GM21447 (cell line): ENCODE measurements at regions not wholly inside any gene's neighbourhood (a gene's known extent, or its start where the extent isn't known, plus 50 kb on each side); places are given as distances from the start of the nearest gene placed in this dataset.

Source experiments
- ATAC-seq: cut with Tn5 transposase; IDR thresholded peaks from one replicate; pipeline ENCODE4 v1.9.1; 2021; ENCODE audit not compliant: unreplicated experiment

DNA sequence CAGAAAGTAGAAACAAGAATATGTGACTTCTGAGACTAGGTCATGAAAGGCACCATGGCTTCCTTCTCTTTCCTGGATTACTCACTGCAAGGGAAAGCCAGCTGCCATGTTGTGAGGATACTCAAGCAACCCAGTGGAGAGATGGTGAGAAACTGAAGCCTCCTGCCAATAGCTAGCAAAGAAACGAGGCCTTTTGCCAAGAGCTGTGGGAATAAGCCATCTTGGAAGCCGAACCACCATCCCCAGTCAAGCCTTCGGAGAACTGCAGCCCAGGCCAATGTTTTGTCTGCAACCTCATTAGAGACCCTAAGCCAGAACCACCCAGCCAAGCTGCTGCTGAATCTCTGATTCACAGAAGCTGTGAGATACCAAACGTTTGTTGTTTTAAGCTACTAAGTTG is 104.7 kb upstream of the CRHR1 start:
- no peak for ATAC-seq

DNA sequence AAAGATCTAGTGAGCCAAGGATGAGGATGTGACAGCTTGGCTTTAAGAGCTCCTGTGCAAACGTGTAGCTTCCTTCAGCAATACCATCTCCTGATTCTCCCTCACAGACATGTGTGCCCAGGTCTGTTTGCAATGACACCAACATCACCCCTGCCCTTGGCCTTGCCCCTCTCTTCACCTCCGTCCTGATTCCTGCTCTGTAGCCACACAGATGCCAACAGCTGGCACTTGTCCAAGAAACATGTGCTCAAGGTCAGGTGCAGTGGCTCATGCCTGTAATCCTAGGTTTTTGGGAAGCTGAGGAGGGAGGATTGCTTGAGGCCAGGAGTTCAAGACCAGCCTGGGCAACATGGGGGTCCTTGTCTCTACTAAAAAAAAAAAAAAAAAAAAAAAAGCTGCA is 103.8 kb upstream of the CRHR1 start:
- no peak for ATAC-seq

DNA sequence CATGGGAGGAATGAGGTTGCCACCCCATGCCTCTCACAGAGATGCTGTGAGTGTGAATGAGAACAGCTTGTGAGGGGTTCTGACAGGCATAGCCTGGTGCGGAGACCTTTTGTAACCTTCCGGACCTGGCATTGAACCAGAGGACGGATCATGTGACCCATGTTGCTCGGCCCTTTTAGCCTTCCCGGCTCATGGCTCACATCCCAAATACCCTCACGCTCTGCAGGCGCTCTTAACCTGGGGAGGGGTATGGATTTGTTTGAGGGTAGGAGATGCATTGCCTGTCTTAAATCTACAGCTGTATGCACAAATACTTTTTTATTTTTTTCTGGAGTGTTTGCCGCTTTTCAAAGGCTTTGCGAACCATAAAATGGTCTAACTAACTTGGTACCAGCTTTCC is 102.4 kb upstream of the CRHR1 start:
- no peak for ATAC-seq

DNA sequence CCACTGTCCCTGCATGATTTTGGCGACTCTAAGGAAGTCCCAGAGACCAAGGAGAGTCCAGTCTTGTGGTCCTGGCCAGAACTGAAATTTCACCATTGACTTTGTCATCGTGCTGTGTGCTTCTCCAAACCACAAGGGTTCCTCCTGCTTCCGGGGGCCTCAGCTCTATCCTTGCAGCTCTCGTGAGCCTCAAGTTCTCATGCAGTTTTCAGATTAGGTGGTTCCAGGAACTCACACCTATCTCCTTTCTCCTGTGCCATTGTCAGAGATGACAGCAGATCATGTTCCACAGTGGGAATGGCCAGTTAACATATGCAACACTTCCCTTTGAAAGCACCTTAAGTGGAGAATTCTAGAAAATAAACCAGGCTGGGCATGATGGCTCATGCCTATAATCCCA is 97.9 kb upstream of the CRHR1 start:
- no peak for ATAC-seq

GRCh38 chr17:45687594-45687993 is 96.5 kb upstream of the CRHR1 start:
- no peak for ATAC-seq

GRCh38 chr17:45688353-45688752 is 95.8 kb upstream of the CRHR1 start:
- ATAC-seq = no peak

GRCh38 chr17:45688820-45689219 is 95.3 kb upstream of the CRHR1 start:
- ATAC-seq = no peak

DNA sequence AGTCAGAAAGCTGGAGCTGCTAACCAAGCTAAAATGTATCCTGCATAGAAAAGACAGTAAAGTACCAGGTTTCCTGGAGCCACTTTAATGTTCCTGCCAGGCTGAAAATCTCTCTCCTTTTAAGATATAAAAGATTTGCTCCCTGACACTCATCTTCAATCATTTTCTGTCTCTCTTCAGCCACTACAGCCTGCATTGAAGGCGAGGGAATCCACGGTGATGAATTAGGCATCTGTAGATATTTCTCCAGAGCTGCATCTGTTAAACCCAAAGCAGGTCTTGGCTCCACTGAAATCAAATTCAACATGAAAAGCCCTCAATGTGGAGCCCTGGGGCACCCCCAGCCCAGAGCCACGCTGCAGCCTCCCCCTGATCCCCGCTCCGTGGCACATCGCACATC is 94.7 kb upstream of the CRHR1 start:
- ATAC-seq = no peak

GRCh38 chr17:45690625-45691275 is 93.4 kb upstream of the CRHR1 start:
- ATAC-seq = no peak

GRCh38 chr17:45692661-45693060 is 91.5 kb upstream of the CRHR1 start:
- no peak for ATAC-seq

GRCh38 chr17:45693792-45694191 is 90.3 kb upstream of the CRHR1 start:
- no peak for ATAC-seq

GRCh38 chr17:45696442-45696841 is 87.7 kb upstream of the CRHR1 start:
- ATAC-seq = no peak

- ATAC-seq = no peak
Measured at GRCh38 chr17:45697076-45697475, 87.0 kb upstream of the CRHR1 start.

DNA sequence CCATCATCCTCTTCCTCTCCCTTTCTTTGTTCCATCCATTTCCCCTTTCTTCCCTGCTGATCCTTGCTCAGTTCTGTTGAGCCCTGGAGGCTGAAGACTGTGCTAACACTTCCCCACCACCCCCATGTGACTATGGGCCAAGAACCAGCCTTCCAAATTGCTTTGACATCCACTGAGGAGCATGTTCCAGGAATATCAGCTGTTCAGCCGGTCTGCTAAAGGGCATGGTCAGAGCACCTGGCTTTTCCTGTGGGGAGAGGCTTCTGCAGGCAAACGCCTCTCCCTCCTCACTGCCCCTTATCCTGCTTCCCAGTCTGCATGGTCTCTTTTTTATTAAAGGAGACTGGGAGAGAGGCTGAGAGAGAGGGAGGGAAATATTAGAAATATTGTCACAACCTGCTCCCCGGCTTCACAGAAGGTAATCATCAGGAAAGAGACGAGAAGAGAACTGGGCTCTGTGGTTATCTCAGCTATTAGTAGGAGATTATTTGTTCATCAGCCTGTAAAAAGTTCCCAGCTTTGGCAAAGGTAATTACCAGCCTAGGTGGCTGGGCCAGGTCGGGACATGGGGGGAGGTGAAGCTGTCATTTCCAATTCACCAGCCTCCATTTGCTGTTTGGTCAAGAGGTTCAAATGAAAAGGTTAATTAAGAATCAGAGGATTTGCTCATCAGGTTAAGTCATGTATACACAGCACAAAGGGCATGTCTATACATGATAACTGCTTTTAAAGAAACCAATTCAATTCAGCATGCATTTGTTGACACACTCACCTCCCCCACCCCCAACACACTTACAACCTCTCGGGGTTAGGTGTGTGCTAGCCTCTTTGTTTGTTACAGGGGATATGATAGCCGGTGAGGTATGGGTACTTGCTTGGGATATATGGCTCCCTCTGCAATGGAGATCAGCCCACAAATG is 83.7 kb upstream of the CRHR1 start:
- ATAC-seq = no peak

GRCh38 chr17:45702666-45703266 is 81.4 kb upstream of the CRHR1 start:
- ATAC-seq = no peak

- ATAC-seq = no peak
Measured at GRCh38 chr17:45703348-45703747, 80.8 kb upstream of the CRHR1 start.

DNA sequence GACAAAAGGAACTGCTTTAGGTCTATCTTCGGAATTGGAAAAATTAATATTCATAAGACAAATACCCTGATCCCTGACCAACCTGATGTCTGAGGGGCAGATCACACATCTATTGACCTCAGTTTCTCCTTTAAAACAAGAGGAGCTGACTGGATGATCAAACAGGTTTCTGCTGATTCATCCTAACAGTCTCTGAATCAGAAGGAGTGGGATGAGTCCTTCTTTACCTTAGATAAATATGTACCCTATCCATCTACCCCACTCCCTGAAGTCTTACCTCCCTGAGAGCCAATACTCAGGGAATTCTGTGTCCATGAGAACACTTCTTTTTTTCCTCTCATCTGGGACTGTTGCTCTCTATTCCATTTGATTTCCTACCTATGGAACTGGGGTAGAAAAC is 80.3 kb upstream of the CRHR1 start:
- ATAC-seq = no peak

DNA sequence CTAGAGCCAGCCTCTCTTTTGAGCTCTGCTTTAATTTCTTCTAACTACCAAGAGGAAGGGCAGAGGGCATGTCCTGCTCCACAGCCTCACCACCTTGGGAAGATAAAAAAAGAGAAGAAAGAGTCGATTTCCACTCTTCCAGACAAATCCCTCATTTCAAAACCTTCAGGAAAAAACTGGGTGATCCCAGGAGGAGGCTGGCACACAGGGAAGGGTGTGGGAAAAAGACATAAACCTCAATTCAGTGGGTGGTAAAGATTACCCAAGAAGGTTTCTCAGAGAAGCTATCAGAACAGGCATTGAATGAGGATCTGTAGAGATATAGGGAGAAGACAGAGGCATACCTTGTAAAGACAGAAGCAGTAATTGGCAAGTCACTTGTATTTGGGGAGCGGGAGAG is 79.9 kb upstream of the CRHR1 start:
- ATAC-seq = no peak

DNA sequence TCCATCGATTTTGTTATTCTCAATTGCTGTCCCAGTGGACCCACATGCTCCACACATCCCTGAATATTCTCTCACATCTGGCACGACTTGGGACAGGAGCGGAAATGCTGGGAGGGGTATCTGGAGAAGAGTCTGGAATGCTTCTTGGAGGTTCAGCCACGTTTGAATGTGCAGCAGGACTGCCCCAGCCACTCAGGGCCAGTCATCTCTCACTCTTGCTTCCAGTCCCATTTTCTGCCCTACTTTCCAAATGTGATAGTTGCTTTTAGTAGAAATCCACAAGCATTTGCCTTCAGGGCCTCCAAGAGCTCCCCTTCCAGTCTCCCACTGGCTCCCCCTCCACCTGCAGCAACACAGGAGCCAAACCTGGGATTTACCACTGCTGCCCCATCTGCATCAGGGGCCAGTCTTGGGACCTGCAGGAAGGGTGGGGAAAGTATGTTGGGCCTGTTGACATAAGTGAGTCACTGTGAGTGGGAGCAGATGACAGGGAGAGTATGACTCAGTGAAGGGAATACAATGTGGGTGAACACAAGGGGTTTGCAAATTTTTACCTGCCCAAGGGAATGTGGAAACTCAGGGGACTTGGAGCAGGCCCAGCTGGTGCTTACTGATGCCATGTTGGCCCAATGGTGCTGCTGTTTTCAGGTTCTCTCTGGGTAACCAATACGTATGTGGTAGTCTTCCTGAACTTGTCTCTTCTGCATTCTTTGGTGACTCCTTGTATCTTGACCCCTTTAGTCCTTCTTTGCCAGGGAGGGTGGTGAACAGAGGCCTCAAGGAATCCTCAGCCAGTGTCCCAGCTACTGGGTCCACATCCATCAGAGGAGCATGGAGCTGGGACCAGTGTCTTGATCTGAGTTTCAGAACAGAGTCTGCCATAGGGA is 78.8 kb upstream of the CRHR1 start:
- no peak for ATAC-seq

- ATAC-seq = no peak
Measured at GRCh38 chr17:45706033-45706432, 78.1 kb upstream of the CRHR1 start.

DNA sequence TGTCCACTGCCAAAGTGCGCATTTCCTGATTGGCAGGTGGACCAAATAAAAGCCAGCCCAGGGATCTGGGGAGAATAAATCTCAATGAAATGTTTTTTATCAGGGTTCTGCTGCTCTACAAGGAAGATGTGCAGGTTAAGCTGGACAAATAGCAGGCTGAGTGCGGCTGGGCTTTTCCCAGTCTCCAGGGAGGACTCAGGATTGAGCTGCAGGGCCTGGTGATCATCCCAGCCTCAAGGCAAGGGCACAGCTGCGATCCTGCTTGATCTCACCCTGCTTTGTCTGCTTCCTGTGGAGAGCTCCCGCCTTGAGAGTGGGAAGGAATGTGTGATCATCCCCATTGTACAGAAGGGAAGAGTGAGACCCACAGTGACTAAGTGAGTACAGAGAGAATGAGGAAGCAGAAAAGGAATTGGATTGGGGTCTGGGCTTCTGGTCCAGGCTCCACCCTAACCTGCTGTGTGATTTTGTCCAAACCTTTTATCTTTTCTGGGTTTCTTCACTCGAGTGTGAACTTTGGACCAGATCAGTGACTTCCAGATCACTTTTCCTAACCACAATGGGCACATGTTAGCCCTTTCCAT is 75.3 kb upstream of the CRHR1 start:
- ATAC-seq = no peak
